Uterus (tissue), 2 donors: ENCODE measurements at regions not wholly inside any gene's neighbourhood (a gene's known extent, or its start where the extent isn't known, plus 50 kb on each side); places are given as distances from the start of the nearest gene placed in this dataset.

Experiments used
- CTCF ChIP-seq, 4 experiments: fragments of 200-600 bp in 2 of 4; fragments of 450-650 bp in 2 of 4; sonication (generic) in 2 of 4; IDR thresholded peaks; one replicate each; pipeline ENCODE4 v1.5.1; 2016 to 2019; ENCODE audit warnings: antibody characterized with exemption in 4 of 4, mild to moderate bottlenecking in 2 of 4, moderate library complexity in 1 of 4
- POLR2A ChIP-seq, 2 donors: fragments of 450-650 bp; IDR thresholded peaks; one replicate each; pipeline ENCODE4 v1.6.1; 2016; ENCODE audit warnings: antibody characterized with exemption in 2 of 2, mild to moderate bottlenecking in 1 of 2, moderate library complexity in 1 of 2

- no peak for TF ChIP-seq CTCF (IDR thresholded peaks at IDR 0.05)
- TF ChIP-seq POLR2A (IDR thresholded peaks at IDR 0.05): no peak
Measured at GRCh38 chr11:116072133-116072532, 567.9 kb upstream of the CADM1 start.
